HG03060 (cell line): ENCODE measurements at regions not wholly inside any gene's neighbourhood (a gene's known extent, or its start where the extent isn't known, plus 50 kb on each side); places are given as distances from the start of the nearest gene placed in this dataset.
"Not testable (repeated sequence)": the region's sequence is repeated elsewhere in the genome, so short reads cannot be mapped to it uniquely, and the experiment has no call there.

ENCODE experiments used
- ATAC-seq: cut with Tn5 transposase; IDR thresholded peaks from one replicate; pipeline ENCODE4 v1.9.1; 2021; ENCODE audit warnings: low read depth, moderate number of reproducible peaks; ENCODE audit not compliant: unreplicated experiment

DNA sequence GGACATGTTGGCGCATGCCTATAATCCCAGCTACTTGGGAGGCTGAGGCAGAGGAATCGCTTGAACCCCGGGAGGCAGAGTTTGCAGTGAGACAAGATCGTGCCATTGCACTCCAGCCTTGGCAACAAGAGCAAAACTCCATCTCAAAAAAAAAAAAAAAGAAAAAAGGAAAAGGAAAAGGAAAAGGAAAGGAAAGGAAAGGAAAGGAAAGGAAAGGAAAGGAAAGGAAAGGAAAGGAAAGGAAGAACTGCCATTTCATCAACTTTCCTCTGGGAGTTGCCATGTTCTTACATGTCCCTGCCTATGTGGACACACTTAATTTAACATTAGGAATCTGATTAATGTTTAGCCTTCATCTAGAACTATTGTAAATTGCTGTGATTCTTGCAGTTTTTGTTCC, 287.9 kb upstream of the LRP1B start:
- ATAC-seq = not testable (repeated sequence)

DNA sequence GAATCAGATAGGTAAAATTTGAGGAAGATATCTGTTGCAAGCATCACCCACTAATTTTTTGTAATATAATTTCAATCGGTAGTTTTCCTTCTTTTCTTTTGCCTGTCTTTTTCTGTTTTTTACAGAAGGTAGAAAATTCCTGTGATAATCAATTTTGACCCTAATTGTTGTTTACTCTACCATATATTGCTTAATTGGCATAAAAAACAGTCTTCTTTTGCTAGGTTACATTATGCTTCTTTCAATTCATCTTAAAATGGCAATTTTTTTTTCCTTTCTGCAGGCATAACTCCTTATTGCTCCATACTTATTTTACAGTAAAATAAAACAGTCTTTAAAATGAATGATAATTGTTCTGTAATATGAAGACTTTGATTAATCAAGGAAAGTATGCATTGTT, 286.2 kb upstream of the LRP1B start:
- no peak for ATAC-seq

DNA sequence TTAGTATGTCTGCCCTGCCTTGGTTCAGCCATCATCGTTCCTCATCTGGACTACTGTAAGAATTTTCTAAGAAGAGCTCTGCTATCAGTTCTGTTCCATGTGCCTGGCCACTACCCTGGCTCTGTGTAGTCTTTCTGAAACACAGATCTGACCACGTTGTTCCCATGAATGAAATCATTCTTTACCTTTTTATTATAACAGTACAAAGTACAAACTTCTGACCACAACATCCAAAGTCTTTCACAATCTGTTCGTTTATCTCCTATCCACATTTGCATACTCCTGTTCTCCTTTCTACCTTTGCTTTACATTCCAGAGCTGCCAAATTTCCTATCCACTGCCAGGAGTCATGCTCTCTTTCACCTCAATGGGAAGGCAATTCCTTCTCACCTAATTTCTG, 284.6 kb upstream of the LRP1B start:
- ATAC-seq = no peak

DNA sequence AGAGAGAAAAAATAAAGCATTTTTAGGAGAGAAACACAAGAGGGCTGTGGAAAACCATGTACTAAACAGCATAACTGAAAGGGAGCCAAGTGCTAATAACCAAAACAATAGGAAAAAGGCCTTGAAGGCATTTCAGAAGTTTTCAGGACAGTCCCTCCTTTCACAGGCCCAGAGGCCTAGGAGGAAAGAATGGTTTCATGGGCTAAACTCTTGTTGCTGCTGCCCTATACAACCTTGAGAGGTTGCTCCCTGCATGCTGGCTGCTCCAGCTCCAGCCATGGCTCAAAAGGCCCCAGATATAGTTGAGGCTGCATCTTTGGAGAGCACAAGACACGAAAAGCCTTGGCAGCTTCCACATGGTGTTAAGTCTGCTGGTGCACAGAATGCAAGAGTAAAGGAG, 267.4 kb upstream of the LRP1B start:
- no peak for ATAC-seq

DNA sequence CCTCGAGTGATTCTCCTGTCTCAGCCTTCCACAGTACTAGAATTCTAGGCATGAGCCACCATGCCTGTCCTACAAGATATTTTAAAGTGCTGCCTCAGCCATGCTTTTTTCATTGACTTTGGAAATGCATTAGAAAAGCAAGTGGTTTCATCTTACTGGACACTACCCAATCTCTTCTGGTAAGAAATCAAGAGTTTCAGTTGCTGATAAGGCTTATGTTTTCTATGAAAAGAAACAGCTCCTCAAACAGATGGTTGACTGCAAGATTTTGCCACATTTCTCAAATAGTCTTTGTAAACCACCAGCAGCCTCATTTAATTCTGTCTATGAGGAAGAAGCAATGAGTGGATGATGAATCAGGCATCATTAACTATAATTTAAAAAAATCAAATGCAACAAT, 264.5 kb upstream of the LRP1B start:
- ATAC-seq = no peak

GRCh38 chr2:142380372-142380771, 249.6 kb upstream of the LRP1B start:
- no peak for ATAC-seq

DNA sequence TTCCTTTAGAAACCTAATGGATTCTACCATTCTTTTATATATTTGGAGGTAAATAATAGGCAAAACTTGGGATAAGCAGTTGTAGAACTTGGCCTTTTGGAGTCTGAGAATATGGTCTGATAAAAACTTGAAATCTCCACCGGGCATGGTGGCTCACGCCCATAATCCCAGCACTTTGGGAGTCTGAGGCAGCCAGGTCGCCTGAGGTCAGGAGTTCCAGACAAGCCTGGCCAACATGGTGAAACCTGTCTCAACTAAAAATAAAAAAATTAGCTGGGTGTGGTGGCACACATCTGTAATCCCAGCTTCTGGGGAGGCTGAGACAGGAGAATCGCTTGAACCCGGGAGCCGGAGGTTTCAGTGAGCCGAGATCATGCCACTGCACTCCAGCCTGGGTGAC, 231.3 kb upstream of the LRP1B start:
- not testable (repeated sequence) for ATAC-seq

- no peak for ATAC-seq
Observed at GRCh38 chr2:142347751-142348150, 216.9 kb upstream of the LRP1B start.

DNA sequence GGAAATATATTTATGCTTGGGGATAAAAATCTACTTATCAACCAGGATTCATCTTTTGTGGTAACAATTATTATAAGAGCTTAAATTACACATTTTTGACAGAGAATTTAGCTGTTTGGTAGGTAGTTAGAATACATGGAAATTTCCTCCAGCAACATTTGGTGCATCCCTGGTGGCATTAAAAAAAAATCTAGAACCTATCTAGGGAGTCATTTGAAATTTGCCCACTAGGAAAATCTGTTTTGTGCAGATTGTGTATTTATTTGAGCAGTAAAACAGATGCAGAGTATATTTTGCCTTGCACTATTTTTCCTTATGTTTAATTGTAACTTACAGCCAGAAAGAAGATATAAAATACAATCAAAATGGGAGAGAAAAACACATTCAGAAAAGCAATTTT, 208.4 kb upstream of the LRP1B start:
- no peak for ATAC-seq

DNA sequence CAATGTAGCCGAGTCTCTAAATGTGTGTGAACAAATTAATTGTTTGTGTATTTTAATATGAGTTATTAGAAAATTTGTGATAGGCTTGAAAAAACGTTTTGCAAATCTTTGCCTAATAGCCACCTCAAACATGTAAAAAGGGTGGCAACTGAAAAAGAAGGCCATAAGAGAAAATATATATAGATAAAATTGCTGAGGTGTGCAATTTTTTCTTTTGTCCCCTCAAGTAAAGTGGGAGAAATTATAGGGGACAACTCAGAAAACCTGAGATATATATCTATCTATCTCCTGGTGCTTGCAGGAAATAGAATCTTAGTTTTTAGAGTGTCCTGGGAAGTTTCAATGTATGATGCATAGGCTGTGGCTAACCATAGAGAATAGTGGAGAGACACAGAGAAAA, 201.4 kb upstream of the LRP1B start:
- no peak for ATAC-seq

GRCh38 chr2:142330458-142330857, 199.6 kb upstream of the LRP1B start:
- ATAC-seq = no peak

DNA sequence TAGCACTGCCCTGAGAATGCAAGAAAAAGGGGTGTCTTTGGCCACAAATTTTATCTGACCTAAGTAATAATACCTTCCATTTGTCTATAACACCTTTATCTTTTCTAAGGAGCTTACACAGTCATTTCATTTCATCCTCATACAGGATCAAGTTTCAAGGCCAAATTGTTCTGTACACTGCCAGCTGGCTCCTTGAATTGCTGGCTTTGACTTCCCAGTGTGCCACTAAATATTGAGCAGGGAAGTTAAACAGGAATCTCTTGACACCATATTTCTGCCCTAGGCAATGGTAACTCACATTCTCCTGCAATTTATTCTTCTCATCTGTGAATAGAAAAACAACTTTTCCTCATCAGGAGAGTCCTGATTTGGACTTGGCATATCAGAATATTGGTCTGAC, 195.1 kb upstream of the LRP1B start:
- ATAC-seq = no peak

DNA sequence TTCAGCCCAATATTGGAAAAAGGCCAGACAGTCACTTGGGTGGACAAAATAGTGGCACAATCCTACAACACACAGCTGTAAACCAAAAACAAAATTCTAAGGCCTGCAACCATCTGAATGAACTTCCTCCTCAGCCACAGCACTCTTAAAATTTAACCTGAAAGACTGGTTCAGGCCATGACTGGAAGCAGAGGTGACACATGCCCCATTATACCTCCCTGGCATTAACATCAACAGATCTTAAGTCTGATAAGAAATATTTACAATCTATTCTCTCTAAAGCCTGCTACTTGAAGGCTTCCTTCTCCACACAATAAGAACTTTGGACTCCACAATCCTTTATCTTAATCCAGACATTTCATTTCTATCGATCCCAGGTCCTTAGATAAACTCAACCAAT, 192.4 kb upstream of the LRP1B start:
- no peak for ATAC-seq

DNA sequence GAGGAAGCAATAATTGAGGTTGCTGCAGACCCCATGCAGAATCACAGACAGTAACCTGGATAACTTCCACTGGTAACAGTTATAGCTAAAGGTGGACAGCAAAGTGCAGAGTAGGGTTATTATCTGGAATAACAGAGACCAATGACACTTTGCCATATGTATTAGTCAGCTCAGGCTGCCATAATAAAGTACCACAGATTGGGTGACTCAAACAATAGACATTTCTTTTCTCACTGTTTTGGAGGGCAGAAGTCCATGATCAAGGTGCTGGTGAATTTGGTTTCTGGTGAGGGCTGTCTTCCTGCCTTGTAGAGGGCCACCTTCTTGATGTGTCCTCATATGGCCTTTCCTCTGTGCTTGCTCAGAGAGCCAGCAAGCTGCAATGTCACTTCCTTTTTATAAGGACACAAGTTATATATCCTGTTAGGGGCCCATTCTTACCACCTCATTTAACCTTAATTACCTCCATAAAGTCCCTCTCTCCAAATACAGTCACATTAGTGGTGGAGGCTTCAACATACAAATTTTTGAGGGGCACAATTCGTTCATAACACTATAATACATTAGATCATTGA, 191.0 kb upstream of the LRP1B start:
- ATAC-seq = no peak

GRCh38 chr2:142320067-142320466, 189.3 kb upstream of the LRP1B start:
- ATAC-seq = no peak

GRCh38 chr2:142316049-142316448, 185.2 kb upstream of the LRP1B start:
- no peak for ATAC-seq

DNA sequence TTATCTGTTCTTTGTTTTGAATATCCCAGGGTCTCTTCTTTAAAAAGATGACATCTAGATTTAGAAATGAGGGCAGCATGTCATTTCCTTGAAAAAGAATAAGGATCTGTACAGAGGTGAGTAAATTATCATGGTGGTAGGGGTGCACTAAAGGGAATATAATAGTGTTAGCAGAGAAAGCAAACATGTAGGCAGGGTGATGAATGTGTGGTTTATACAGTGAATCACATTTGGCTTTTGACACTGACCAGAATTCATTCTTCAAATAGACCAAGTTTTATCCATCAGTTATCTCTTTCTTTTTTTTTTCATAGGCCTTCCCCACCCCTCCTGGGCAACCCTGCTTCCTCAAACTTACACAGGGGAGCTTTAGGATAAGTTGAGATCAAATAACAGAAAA, 184.5 kb upstream of the LRP1B start:
- ATAC-seq = no peak

- no peak for ATAC-seq
Observed at GRCh38 chr2:142314164-142314563, 183.3 kb upstream of the LRP1B start.

DNA sequence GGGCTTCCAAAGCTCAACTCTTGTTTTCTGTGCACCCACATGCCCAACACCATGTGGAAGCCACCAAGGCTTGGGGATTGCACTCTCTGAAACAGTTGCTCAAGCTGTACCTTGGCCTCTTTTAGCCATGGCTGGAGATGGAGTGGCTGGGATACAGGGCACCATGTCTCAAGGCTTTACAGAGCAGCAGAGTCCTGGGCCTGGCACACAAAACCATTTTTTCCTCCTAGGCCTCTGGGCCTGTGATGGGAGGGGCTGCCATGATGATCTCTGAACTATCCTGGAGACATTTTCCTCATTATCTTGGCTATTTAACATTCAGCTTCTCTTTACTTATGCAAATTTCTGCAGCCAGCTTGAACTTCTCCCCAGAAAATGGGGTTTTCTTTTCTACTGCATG, 179.7 kb upstream of the LRP1B start:
- ATAC-seq = no peak

DNA sequence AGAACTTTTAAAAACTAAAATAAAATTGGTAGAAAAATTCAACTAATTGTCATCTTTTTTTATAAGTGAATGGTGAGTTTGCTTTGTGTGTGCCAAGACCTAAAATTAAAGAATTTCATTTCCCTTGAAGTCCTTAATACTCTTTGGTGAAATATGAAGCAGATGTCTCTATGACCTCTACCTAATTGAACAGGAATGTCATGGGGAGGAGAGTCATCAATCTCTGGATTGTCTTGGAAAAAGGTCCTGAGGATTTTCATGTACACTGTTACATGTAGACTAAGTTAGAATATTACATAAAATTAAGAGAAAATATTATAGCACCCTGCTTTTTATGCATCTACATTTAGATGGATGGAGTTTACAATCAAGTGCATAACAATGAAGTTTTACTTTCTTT, 177.9 kb upstream of the LRP1B start:
- no peak for ATAC-seq

DNA sequence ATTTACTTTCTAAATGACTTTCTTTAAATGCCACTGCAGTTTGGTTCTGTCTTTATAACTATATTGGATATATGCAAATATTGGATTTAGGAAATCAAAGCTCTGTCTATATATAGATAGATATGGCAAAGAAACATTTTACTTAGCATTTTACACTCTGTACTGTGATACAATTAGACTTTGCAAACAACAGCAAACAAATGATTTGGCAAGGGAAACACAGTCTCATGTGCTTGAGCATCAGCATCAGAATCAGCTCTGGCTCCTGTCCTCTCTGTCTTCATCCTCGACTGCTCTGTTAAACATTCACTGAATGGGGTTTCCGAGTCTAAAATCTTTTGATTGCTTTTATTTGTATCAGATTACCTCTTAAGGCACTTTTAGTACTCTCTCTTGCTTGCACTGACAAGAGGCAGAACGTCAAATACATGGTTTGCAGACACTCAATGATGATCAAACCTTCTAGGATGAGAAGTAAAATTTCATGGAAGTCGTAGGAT, 176.8 kb upstream of the LRP1B start:
- ATAC-seq = no peak

- ATAC-seq = no peak
Observed at GRCh38 chr2:142307086-142307485, 176.3 kb upstream of the LRP1B start.

DNA sequence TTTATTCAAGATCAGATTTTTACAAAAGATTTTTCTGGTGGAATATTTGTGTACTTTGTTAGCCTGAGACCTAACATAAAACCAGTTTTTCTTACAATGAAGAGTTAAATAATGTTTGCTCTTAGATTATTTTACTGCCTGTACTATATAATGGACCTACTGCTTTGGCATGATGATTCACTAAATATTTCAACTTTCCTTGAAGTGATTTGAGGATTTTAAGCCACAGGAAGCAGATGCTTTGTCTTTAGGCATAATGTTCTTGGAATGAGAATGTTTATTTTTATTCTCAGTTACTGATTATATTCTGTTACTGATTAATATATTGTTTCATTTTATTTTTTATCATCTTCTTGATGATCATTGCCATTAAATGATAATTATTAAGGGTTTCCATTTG, 175.3 kb upstream of the LRP1B start:
- no peak for ATAC-seq
